ENCODE measurements at regions not wholly inside any gene's neighbourhood (a gene's known extent, or its start where the extent isn't known, plus 50 kb on each side); places are given as distances from the start of the nearest gene placed in this dataset.
A peak's percentile ranks its signal among the peaks of the same experiment; 100 is the strongest.

DNA sequence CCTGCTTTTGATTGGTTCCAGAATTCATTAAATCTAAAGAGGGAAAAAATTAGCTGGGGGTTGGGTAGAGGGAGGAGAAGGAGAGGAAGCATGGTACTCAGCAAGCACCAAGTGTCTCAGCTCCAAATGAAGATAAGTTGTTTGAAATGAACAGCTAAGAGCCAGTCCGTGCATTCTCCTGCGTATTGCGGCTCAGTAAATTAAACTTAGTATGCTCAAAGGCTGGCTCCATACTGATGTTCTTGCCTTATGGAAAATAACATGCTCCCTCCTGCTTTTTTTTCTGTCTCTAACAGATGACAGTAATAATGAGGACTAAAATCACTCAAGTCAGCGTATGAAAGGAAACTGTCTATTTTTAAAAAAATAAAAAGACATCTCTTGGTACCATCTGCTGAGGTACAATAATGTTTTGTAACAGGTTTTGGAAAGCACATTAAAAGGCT, 161.0 kb downstream of the SPATA31D1 start:
- no peak for DNase-seq
- no peak overlapping the region for H3K4me3 Mint-ChIP-seq
- no peak overlapping the region for H3K27ac Mint-ChIP-seq
- no peak for ATAC-seq (replicated peaks)
- H3K9me3 Mint-ChIP-seq: no peaks in the 10 kb centered on the region
- H3K4me1 Mint-ChIP-seq: peaks cover 10 to 12% of the 10 kb centered on the region in 2 donors
- H3K27me3 Mint-ChIP-seq: no peaks in the 10 kb centered on the region
- H3K36me3 Mint-ChIP-seq: no peaks in the 10 kb centered on the region

DNA sequence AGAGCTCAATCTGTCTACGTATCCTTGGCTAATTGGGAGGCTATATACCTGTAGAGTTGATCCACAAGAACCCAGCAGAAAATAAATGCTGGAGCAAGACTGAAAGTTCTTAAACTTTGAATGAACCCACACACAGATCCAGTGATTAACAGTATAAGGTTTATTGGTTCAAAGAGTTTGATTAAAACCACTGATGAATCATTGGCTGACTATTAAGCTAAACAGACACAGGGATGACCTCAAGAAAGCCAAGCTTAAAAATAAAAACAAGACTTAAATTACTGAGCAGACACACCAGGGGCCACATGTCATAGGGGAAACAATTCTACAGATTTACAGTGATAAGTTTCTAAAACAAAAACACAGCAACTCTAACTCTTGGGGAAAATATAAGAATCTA, 163.6 kb downstream of the SPATA31D1 start:
- ATAC-seq (replicated peaks) (no peak), DNase-seq (no peak)
- H3K4me3 Mint-ChIP-seq: no peak overlapping the region
- no peaks in the 10 kb centered on the region for H3K9me3 Mint-ChIP-seq
- peaks cover 15 to 21% of the 10 kb centered on the region in 2 donors for H3K4me1 Mint-ChIP-seq
- no peaks in the 10 kb centered on the region for H3K36me3 Mint-ChIP-seq
- no peaks in the 10 kb centered on the region for H3K27me3 Mint-ChIP-seq
- no peak overlapping the region for H3K27ac Mint-ChIP-seq

GRCh38 chr9:82153032-82153431, 164.5 kb downstream of the SPATA31D1 start:
- H3K36me3 Mint-ChIP-seq: no peaks in the 10 kb centered on the region
- no peaks in the 10 kb centered on the region for H3K9me3 Mint-ChIP-seq
- no peak overlapping the region for H3K27ac Mint-ChIP-seq
- peaks cover 15 to 21% of the 10 kb centered on the region in 2 donors for H3K4me1 Mint-ChIP-seq
- H3K4me3 Mint-ChIP-seq: no peak overlapping the region
- no peak for DNase-seq
- no peaks in the 10 kb centered on the region for H3K27me3 Mint-ChIP-seq
- no peak for ATAC-seq (replicated peaks)

DNA sequence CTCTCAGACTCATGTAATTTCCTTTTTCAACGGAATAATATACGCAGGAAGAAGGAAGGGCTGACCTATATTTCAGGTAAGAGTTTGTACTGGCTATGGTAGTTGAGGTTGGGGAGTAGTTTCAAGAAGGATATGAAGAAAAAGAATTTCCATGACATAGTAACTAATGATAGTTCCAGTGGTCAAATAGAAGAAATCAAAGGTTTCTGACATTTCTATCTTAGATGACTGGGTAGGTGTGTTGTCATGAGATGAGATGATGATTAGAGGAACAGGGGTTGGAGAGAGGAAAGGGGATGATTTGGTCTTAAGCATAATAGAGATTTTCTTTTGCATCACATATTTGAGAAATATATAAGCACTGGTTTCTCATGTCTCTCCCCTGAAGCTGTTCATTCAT, 166.0 kb downstream of the SPATA31D1 start:
- ATAC-seq (replicated peaks) (peak; percentile 66 to 78), DNase-seq (no peak)
- Mint-ChIP-seq H3K27ac (peak overlapping the region; percentile 68), H3K4me1 (peaks cover 17 to 21% of the 10 kb centered on the region in 2 donors), H3K4me3 (no peak overlapping the region), H3K27me3 (no peaks in the 10 kb centered on the region), H3K9me3 (no peaks in the 10 kb centered on the region), H3K36me3 (no peaks in the 10 kb centered on the region)

DNA sequence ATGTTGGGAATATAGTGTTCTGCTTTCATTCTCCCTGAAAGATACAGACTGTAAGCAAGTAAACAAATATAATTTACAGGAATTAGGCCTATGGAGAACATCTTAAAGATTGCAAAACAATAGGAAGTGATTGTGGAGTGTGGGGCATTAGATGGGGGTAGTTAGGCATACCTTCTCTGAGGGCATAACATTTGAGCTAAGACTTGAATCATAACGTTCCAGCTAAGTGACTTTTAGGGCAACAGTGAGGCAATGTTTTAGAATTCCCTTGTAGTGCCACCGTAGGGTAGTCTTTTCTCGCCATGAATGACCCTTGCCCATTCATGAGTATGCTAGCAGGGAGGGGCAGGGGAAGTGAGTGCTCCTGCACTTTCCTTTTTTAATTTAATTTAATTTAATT, 173.3 kb downstream of the SPATA31D1 start:
- Mint-ChIP-seq H3K27ac (no peak overlapping the region), H3K4me1 (peaks cover 0 to 3% of the 10 kb centered on the region in 2 donors), H3K4me3 (no peak overlapping the region), H3K9me3 (peaks cover 0 to 6% of the 10 kb centered on the region in 2 donors), H3K36me3 (peaks cover 0 to 1% of the 10 kb centered on the region in 2 donors), H3K27me3 (no peaks in the 10 kb centered on the region)
- ATAC-seq (replicated peaks) (no peak), DNase-seq (no peak)

DNA sequence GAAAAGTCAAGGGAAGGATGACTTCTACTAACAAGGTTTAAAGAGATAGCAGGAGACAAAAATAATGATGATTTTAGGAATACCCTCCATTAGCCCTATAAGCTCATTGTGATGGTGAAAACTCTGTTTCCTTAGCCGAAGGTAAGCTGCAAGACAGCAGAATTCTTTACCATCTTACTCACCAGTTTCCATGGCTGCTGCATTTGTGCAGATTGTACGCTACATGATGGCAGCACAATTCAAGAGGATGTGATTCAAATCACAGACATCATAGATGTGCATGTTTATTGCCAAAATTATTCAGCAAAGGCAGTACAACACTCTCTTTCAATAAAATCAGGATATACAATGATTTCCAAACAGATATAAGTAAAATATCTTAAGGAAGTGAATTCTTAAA, 175.6 kb downstream of the SPATA31D1 start:
- Mint-ChIP-seq H3K4me1 (peaks cover 7 to 8% of the 10 kb centered on the region in 2 donors), H3K27me3 (no peaks in the 10 kb centered on the region), H3K9me3 (peaks cover 0 to 6% of the 10 kb centered on the region in 2 donors), H3K27ac (no peak overlapping the region), H3K36me3 (peaks cover 0 to 1% of the 10 kb centered on the region in 2 donors), H3K4me3 (no peak overlapping the region)
- no peak for DNase-seq
- no peak for ATAC-seq (replicated peaks)

DNA sequence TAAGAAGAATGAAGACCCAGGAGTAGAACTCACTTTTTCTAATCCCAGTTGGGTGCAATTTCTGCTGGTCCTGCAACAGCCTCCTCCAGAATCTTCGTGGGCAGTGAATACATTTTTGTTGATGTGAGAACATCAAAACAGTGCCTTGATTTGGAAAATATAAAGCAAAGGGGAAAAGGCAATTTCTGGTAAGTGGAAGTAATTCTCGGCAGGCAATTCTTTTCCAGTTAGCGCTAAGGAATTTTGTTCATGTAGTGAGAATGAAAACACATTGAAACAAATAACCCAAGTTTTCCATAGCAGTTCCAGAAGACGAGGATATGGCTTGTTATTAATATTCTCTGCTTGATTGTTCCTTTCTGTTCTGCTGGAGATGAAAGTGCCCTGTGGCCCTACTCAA, 178.7 kb downstream of the SPATA31D1 start:
- DNase-seq: no peak
- ATAC-seq (replicated peaks): no peak
- H3K36me3 Mint-ChIP-seq: peaks cover 0 to 1% of the 10 kb centered on the region in 2 donors
- H3K27me3 Mint-ChIP-seq: no peaks in the 10 kb centered on the region
- peaks cover 0 to 6% of the 10 kb centered on the region in 2 donors for H3K9me3 Mint-ChIP-seq
- H3K4me1 Mint-ChIP-seq: peaks cover 7 to 32% of the 10 kb centered on the region in 2 donors
- no peak overlapping the region for H3K4me3 Mint-ChIP-seq
- no peak overlapping the region for H3K27ac Mint-ChIP-seq

DNA sequence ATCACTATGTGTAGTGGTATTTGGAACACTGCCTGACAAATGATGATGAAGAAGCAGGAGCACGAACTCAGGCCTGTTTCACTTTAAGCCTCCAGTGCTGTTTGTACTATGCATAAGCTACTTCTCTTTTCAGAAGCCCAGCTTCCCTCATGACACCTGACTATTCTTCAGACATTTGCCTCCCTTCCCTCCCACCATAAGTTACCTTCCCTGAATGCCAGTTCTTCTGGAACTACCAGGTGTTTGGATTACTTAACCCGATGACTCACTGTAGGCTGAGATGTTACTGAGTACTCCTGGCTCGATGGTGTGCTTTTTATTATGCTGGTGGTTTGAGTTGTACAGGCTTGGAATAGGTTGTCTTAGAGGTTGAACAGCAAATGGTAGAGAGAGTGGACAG, 180.0 kb downstream of the SPATA31D1 start:
- Mint-ChIP-seq H3K27ac (no peak overlapping the region), H3K27me3 (no peaks in the 10 kb centered on the region), H3K36me3 (no peaks in the 10 kb centered on the region), H3K4me1 (peaks cover 7 to 32% of the 10 kb centered on the region in 2 donors), H3K4me3 (no peak overlapping the region), H3K9me3 (peaks cover 0 to 3% of the 10 kb centered on the region in 2 donors)
- ATAC-seq (replicated peaks) (peak in 1 of 2 donors; percentile 25), DNase-seq (no peak)

- Mint-ChIP-seq H3K4me3 (no peak overlapping the region), H3K4me1 (peaks cover 7 to 32% of the 10 kb centered on the region in 2 donors), H3K27ac (no peak overlapping the region), H3K27me3 (no peaks in the 10 kb centered on the region), H3K9me3 (no peaks in the 10 kb centered on the region), H3K36me3 (no peaks in the 10 kb centered on the region)
- DNase-seq (no peak), ATAC-seq (replicated peaks) (no peak)
Measured at GRCh38 chr9:82170866-82171265, 182.3 kb downstream of the SPATA31D1 start.

- ATAC-seq (replicated peaks) (no peak), DNase-seq (no peak)
- Mint-ChIP-seq H3K4me3 (no peak overlapping the region), H3K36me3 (no peaks in the 10 kb centered on the region), H3K4me1 (peaks cover 7 to 32% of the 10 kb centered on the region in 2 donors), H3K9me3 (no peaks in the 10 kb centered on the region), H3K27ac (no peak overlapping the region), H3K27me3 (no peaks in the 10 kb centered on the region)
Measured at GRCh38 chr9:82171271-82171670, 182.7 kb downstream of the SPATA31D1 start.

DNA sequence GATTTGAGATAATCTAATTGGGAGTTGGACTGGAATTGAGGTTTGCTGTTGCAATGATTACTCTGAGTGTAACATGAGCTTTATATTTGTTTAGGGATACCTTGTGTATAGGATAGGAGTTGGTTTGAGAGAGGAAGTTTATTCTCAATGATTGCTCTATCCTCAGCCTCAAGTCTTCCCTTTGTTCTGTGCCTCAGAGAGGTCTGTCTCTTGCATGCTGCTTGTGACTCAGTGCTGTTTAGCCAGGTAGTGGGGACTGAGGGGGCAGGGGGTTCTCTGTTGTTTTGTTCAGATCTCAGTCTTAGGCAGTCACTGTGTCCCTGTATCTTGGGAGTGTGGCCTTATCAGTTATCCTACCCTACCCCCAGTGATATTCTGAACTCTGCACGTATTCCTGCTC, 192.1 kb downstream of the SPATA31D1 start:
- Mint-ChIP-seq H3K4me1 (peaks cover 19 to 35% of the 10 kb centered on the region in 2 donors), H3K27me3 (no peaks in the 10 kb centered on the region), H3K9me3 (peaks cover 0 to 4% of the 10 kb centered on the region in 2 donors), H3K36me3 (no peaks in the 10 kb centered on the region), H3K4me3 (no peak overlapping the region), H3K27ac (no peak overlapping the region)
- ATAC-seq (replicated peaks) (no peak), DNase-seq (no peak)

DNA sequence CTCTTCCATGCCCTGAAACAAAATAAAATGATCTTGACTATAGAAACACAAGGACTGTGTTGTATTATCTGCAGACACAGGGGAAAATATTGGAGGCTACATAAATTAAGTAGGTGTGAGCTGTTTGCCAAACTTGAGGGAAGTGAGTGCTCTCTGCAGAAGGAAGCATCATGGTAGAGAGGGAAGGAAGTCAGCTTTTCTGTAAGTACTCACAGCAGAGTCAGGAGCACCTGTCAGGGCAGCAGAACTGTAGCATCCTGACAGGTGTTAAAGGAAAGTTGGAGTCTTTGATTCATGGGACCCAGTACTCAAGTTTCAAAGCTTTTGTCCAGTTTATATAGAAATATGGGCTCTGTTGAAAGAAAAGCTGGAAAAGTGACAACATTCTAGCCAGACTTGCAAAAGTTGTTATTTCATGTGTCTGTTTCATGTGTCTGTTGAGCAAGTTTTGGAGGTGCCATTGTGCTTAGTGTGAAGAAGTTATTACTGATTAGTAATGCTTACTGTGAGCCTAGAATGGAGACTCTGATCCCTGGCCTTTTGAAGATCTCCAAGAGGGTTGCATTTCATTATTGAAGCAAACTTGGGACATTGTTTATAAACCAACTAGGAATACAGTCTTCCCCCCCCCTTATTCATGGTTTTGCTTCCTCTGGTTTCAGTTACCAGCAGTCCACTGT, 194.7 kb downstream of the SPATA31D1 start:
- H3K9me3 Mint-ChIP-seq: peaks cover 0 to 2% of the 10 kb centered on the region in 2 donors
- H3K27ac Mint-ChIP-seq: no peak overlapping the region
- DNase-seq (no peak), ATAC-seq (replicated peaks) (no peak)
- H3K4me3 Mint-ChIP-seq: no peak overlapping the region
- H3K36me3 Mint-ChIP-seq: no peaks in the 10 kb centered on the region
- H3K4me1 Mint-ChIP-seq: peaks cover 21 to 42% of the 10 kb centered on the region in 2 donors
- H3K27me3 Mint-ChIP-seq: no peaks in the 10 kb centered on the region

- peak; percentile 95 to 98 for ATAC-seq (replicated peaks)
- H3K27me3 Mint-ChIP-seq: no peaks in the 10 kb centered on the region
- H3K9me3 Mint-ChIP-seq: peaks cover 0 to 2% of the 10 kb centered on the region in 2 donors
- H3K4me1 Mint-ChIP-seq: peaks cover 21 to 42% of the 10 kb centered on the region in 2 donors
- no peak overlapping the region for H3K27ac Mint-ChIP-seq
- no peaks in the 10 kb centered on the region for H3K36me3 Mint-ChIP-seq
- peak; percentile 13 for DNase-seq
- H3K4me3 Mint-ChIP-seq: peak overlapping the region; percentile 1
Measured at GRCh38 chr9:82184524-82184923, 196.0 kb downstream of the SPATA31D1 start.

- no peak for DNase-seq
- H3K27ac Mint-ChIP-seq: no peak overlapping the region
- peak in 1 of 2 donors; percentile 26 for ATAC-seq (replicated peaks)
Measured at GRCh38 chr9:82188817-82189216, 200.2 kb downstream of the SPATA31D1 start.

DNA sequence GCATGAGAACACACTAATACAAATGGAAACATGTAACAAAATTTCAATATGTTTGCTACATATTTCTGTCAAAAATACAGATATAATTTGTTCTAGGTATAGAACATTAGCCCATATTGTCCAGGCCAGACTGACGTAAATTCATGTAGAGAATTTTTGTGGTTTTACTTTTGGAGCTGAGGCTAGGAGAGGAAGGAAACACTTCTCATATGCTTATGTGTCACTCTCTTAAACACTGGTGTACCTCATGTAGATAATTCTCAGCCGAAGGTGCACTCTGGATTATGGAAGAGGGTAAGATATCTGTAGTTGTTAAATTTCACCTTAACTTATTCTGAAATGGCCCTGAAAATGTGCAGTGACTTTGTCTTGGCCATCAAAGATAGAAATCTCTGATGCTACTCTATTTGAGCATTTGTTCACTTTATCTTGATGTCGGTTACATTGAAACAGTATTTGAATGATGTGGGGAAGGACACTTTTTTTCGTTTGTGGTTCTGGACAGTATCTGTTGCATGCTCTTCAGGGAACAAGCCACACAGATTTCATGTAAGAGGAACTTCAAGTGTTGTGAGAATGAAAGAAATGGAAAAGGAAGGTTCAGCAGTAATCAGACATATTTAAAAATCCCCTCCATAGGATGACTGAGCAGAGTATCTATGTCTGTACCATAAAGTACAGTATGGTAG, 202.7 kb downstream of the SPATA31D1 start:
- DNase-seq (no peak), ATAC-seq (replicated peaks) (peak; percentile 55 to 56)
- H3K4me3 Mint-ChIP-seq: no peak overlapping the region
- H3K36me3 Mint-ChIP-seq: peaks cover 7 to 14% of the 10 kb centered on the region in 2 donors
- H3K27me3 Mint-ChIP-seq: no peaks in the 10 kb centered on the region
- H3K4me1 Mint-ChIP-seq: peaks cover 12 to 25% of the 10 kb centered on the region in 2 donors
- H3K27ac Mint-ChIP-seq: no peak overlapping the region
- H3K9me3 Mint-ChIP-seq: peaks cover 9 to 10% of the 10 kb centered on the region in 2 donors

More at GRCh38 chr9:82188817-82189216, 200.2 kb downstream of the SPATA31D1 start:
- Mint-ChIP-seq H3K4me3 (no peak overlapping the region), H3K36me3 (peaks cover 1 to 5% of the 10 kb centered on the region in 2 donors), H3K27me3 (no peaks in the 10 kb centered on the region), H3K4me1 (peaks cover 19 to 40% of the 10 kb centered on the region in 2 donors), H3K9me3 (peaks cover 4% of the 10 kb centered on the region in 2 donors)

Data from stimulated activated naive B cell treated with anti-CD40 and anti-IgM and Interleukin-4, amounts not matched to agents 10 μg/mL and 1 μg/mL and 100 μg/mL, for 72 hours (primary cell).